ENCODE measurements at regions not wholly inside any gene's neighbourhood (a gene's known extent, or its start where the extent isn't known, plus 50 kb on each side); places are given as distances from the start of the nearest gene placed in this dataset.
A peak's percentile ranks its signal among the peaks of the same experiment; 100 is the strongest.

- 22% methylated on average over 7 of the region's 7 CpGs for WGBS (ENCODE audit: insufficient coverage, low coverage, low lambda C conversion rate, missing lambda C conversion rate)
- ATAC-seq: peak; percentile 81 to 95 (median 94)
Measured at GRCh38 chr20:55471052-55472006, 534.0 kb downstream of the CBLN4 start.

DNA sequence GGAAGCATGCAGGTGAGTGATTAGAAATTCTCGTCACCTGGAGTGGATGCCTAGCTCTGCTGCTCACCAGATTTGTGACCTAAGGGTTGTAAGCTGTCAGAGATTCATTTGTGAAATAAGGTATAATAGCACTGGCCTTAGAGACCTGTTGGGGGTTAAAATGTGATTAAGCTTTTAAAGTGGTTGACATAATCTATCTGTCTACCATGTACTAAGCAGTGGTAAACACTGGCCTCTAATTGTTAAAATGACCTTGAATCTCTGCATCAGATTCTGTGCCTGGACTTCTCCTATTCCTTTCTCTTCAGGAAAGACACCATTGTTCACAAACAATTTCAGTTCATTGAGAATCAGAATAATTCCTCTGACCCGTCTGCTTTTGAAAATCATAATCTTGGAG lies 536.2 kb downstream of the CBLN4 start:
- Histone ChIP-seq H3K36me3 (no peaks in the 10 kb centered on the region), H3K4me3 (no peak overlapping the region), H3K4me1 (peaks cover 0 to 10% (median 3%) of the 10 kb centered on the region in 4 donors), H3K27ac (no peak overlapping the region), H3K27me3 (no peaks in the 10 kb centered on the region), H3K9me3 (no peaks in the 10 kb centered on the region)
- DNase-seq (no peak), ATAC-seq (no peak)
- intact Hi-C loops (cut with DNase I): no loop called here
- TF ChIP-seq, protein P1, sequence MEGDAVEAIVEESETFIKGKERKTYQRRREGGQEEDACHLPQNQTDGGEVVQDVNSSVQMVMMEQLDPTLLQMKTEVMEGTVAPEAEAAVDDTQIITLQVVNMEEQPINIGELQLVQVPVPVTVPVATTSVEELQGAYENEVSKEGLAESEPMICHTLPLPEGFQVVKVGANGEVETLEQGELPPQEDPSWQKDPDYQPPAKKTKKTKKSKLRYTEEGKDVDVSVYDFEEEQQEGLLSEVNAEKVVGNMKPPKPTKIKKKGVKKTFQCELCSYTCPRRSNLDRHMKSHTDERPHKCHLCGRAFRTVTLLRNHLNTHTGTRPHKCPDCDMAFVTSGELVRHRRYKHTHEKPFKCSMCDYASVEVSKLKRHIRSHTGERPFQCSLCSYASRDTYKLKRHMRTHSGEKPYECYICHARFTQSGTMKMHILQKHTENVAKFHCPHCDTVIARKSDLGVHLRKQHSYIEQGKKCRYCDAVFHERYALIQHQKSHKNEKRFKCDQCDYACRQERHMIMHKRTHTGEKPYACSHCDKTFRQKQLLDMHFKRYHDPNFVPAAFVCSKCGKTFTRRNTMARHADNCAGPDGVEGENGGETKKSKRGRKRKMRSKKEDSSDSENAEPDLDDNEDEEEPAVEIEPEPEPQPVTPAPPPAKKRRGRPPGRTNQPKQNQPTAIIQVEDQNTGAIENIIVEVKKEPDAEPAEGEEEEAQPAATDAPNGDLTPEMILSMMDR (IDR thresholded peaks at IDR 0.05): no peak
- TF ChIP-seq POLR2A (IDR thresholded peaks at IDR 0.05): no peak
- 78% methylated on average over 2 of the region's 2 CpGs for WGBS (ENCODE audit: insufficient coverage, low coverage, low lambda C conversion rate, missing lambda C conversion rate)

More at GRCh38 chr20:55471052-55472006, 534.0 kb downstream of the CBLN4 start:
- H3K36me3 ChIP-seq: no peaks in the 10 kb centered on the region
- peak overlapping the region in 1 of 3 donors; percentile 22 for H3K27ac ChIP-seq
- peaks cover 0 to 10% (median 3%) of the 10 kb centered on the region in 4 donors for H3K4me1 ChIP-seq
- intact Hi-C loops (cut with DNase I): no loop called here
- TF ChIP-seq, protein P1 (IDR thresholded peaks at IDR 0.05): no peak
- no peak for TF ChIP-seq POLR2A (IDR thresholded peaks at IDR 0.05)
- no peaks in the 10 kb centered on the region for H3K27me3 ChIP-seq
- H3K4me3 ChIP-seq: peak overlapping the region in 1 of 3 donors; percentile 11
- no peaks in the 10 kb centered on the region for H3K9me3 ChIP-seq
- DNase-seq: peak in 1 of 3 donors; percentile 51

DNA sequence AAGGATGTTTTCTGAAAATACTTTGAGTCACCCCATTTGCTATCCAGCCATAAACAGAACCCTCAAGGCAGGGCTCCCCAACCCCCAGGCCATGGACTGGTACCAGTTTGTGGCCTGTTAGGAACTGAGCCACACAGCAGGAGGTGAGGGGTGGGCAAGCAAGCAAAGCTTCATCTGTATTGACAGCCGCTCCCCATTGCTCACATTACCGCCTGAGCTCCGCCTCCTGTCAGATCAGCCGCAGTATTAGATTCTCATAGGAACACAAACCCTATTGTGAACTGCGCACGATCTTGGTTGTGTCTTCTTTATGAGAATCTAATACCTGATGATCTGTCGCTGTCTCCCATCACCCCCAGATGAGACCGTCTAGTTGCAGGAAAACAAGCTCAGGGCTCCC lies 543.8 kb downstream of the CBLN4 start:
- Histone ChIP-seq H3K36me3 (no peaks in the 10 kb centered on the region), H3K4me3 (no peak overlapping the region), H3K27me3 (no peaks in the 10 kb centered on the region), H3K4me1 (no peaks in the 10 kb centered on the region), H3K27ac (no peak overlapping the region), H3K9me3 (no peaks in the 10 kb centered on the region)
- TF ChIP-seq, protein P1 (IDR thresholded peaks at IDR 0.05): no peak
- TF ChIP-seq POLR2A (IDR thresholded peaks at IDR 0.05): no peak
- DNase-seq: no peak
- no peak for ATAC-seq
- 96% methylated on average over 5 of the region's 8 CpGs for WGBS (ENCODE audit: insufficient coverage, low coverage, low lambda C conversion rate, missing lambda C conversion rate)
- intact Hi-C loops (cut with DNase I): no loop called here

GRCh38 chr20:55456316-55456940 lies 548.9 kb downstream of the CBLN4 start:
- Histone ChIP-seq H3K27ac (no peak overlapping the region), H3K9me3 (no peaks in the 10 kb centered on the region), H3K4me3 (no peak overlapping the region), H3K36me3 (no peaks in the 10 kb centered on the region), H3K4me1 (no peaks in the 10 kb centered on the region), H3K27me3 (no peaks in the 10 kb centered on the region)
- 81% methylated on average over 1 of the region's 1 CpG for WGBS (ENCODE audit: insufficient coverage, low coverage, low lambda C conversion rate, missing lambda C conversion rate)
- intact Hi-C loops (cut with DNase I): no loop called here
- TF ChIP-seq POLR2A (IDR thresholded peaks at IDR 0.05): no peak
- TF ChIP-seq, protein P1 (IDR thresholded peaks at IDR 0.05): no peak
- ATAC-seq: no peak
- DNase-seq: no peak
